Stimulated activated CD8-positive, alpha-beta memory T cell treated with anti-CD3 and anti-CD28 coated beads, Interleukin-7, amount 100 ng/mL, for 1 hour (primary cell): ENCODE measurements at regions not wholly inside any gene's neighbourhood (a gene's known extent, or its start where the extent isn't known, plus 50 kb on each side); places are given as distances from the start of the nearest gene placed in this dataset.

Experiments
- DNase-seq, 2 donors: peaks; one replicate each; pipeline ENCODE4 v3.0.0-alpha.2; 2020; ENCODE audit warnings: low read depth in 2 of 2

GRCh38 chr20:57025666-57026224 is 240.7 kb downstream of the BMP7 start:
- no peak for DNase-seq

GRCh38 chr20:57027777-57028176 is 238.7 kb downstream of the BMP7 start:
- no peak for DNase-seq

DNA sequence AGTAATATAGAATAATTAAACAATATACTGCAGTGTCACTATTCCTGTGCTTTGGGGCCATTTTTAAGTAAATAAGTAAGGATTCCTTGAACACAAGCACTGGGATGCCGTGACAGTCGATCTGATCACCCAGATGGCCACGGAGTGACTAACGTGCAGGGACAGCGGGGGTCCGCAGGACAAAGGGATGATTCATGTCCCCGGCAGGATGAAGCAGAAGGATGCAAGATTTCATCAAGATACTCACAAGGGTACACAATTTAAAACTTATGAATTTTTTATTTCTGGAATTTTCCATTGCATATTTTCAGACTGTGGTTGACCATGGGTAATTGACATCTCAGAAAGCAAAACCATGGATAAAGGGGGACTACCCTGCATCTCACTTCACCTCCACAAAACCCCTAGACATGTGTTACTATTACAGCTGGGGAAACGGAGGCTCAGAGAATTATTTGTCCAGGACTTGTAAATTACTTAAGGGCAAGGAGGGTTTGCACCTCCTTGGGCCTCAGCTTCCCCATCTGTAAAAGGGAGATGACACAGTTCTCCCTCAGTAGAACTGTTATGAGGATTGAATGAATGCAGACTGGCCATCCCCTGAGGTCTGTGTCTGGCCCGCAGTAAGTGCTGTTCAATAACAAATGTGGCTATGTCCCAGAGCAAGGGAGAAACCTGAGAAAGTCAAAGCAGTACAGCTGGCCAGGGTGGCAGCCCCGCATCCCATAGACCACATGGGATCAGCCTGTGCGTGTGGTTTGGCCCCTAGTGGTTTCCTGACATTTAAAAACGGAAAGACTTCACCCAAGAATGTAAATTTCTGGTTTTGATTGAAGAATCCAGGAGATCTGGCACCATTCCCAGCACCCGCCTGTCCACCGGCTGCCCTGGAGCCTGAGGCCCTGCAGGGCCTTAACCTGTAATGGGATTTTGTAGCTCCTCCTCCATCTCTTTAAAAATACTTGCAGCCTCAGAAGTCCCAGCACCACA is 235.5 kb downstream of the BMP7 start:
- no peak for DNase-seq

DNA sequence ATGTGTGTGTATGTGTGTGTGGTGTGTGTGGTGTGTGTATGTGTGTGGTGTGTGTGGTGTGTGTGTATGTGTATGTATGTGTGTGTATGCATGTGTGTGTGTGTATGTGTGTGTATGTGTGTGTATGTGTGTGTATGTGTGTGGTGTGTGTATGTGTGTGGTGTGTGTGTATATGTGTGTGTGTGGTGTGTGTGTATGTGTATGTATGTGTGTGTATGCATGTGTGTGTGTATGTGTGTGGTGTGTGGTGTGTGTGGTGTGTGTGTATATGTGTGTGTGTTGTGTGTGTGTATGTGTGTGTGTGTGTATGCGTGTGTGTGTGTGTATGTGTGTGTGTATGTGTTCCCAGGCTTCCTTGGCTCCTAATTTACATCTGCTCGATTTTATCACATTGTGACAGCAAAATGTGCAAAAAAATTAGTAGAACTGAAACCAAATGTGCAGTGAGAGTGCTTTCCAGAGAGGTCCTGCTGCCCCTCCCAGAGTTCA is 234.5 kb downstream of the BMP7 start:
- DNase-seq: no peak

DNA sequence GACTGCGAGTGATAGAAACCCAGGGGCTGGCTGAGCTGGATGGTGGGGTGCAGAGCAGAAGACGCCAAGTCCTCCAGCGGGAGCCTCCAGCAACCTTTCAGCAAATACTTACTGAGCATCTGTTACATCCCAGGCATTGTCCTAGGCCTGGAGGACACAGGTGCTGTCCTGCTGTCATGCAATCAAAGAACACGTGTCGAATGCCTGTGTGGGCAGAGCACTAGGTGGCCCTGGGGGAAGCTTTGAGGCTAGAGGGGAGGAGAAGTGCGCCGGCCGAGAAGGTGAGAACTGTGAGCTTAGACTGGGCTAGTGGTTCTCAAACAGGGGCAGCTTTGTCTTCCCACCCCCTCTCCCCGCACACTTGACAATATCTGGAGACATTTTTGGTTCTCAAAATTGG is 233.6 kb downstream of the BMP7 start:
- DNase-seq: no peak

DNA sequence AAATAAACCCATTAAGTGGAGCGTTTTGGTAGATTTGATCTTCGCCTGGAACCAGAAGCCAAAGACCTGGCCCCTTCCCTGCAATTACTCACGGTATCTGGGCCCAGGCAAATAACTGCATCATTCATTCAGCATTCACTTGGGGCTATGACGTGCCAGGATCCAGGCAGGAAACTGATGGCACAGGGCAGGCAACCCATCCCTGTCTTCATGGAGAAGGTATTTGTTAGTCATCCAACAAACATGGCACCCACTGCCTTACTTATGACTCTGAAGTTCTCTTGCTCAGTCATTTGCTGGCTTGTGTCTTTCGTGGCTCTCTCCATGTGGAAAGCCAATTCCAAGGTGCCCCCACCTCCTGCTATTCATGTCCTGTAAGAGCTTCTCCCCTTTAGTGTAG is 232.4 kb downstream of the BMP7 start:
- no peak for DNase-seq

- no peak for DNase-seq
Measured at GRCh38 chr20:57037689-57038088, 228.8 kb downstream of the BMP7 start.

GRCh38 chr20:57038608-57039440 is 227.6 kb downstream of the BMP7 start:
- no peak for DNase-seq

DNA sequence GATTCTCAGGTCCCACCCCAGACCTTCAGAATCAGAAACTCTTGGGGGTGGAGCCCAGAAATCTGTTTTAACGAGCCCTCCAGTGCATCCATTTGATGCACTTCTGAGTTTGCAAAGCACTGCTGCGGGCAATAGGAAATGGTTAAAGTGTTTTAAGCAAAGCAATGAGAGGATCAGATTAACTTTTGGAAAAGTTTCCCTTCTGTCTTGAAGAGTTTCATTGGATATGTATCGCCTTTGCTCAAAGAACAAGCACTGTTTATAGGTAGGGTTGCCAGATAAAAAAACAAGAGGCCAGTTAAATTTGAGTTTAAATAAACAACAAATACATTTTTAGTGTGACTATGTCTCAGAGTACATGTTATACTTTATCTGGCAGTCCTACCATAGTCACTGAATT is 226.0 kb downstream of the BMP7 start:
- no peak for DNase-seq

DNA sequence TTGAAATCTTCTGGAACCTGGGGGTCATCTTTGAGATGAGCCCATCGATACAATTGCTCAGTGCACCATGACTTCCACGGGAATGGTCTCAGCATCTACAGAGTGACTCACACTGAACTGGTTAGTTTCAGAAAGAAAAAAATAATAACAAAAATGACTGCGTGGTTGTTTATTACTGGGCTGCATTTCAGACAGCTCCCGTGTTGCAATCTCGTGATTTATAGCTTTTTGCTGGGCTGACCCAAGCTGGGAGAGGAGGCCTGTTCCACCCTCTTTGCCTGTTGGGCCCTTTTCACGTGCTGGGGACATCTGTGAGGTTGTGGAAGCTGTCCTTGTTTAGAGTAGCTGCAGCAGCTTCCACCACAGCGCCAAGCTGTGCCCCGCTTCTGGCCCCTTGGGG is 225.5 kb downstream of the BMP7 start:
- no peak for DNase-seq

DNA sequence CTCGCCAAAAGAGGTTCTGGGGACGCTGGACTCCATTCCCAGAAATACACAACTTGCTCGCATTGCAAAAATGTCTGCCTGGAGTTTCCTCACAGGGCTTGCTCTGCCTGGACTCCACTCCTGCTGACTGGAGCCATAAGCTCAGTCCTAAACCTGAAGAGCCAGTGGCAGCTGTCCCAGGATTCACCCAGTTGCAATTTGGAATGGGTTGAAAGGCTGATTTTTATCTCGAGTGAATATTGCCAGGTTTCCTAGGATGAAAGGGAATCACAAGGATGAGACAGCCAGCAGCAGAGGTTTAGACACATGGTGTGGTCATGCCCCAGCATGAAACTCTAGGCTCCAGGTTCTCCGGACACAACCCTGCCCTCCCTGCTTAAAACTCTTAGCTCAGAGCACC is 223.3 kb downstream of the BMP7 start:
- no peak for DNase-seq

DNA sequence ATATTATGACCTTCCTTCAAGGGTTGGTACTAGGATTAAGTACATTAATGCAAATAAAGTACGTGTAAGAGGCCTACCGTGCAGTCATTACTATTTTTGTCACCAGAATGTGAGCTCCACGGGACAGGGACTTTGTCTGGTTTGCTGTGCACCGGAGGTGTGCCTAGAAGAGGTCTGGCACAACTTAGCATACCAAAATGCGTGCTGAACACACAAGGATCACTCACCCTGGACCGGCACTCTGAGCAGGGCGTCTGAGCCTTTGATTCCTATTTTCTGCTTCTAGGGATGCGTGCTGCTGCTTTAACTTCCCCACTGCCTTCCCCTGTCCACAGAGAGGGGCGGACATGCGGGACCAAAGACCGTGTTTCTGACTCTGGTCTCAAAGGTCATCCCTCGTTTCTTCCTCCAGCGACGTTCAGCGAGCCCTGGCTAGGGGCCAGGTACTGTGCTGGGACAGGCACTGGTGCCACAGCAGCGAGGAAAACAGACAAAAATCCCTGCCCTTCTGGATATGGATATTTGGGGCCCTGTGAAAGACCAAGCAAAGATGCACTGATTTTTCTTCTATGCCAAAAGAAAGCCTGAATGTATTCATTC is 222.7 kb downstream of the BMP7 start:
- no peak for DNase-seq

GRCh38 chr20:57047281-57048026 is 219.0 kb downstream of the BMP7 start:
- DNase-seq: no peak

DNA sequence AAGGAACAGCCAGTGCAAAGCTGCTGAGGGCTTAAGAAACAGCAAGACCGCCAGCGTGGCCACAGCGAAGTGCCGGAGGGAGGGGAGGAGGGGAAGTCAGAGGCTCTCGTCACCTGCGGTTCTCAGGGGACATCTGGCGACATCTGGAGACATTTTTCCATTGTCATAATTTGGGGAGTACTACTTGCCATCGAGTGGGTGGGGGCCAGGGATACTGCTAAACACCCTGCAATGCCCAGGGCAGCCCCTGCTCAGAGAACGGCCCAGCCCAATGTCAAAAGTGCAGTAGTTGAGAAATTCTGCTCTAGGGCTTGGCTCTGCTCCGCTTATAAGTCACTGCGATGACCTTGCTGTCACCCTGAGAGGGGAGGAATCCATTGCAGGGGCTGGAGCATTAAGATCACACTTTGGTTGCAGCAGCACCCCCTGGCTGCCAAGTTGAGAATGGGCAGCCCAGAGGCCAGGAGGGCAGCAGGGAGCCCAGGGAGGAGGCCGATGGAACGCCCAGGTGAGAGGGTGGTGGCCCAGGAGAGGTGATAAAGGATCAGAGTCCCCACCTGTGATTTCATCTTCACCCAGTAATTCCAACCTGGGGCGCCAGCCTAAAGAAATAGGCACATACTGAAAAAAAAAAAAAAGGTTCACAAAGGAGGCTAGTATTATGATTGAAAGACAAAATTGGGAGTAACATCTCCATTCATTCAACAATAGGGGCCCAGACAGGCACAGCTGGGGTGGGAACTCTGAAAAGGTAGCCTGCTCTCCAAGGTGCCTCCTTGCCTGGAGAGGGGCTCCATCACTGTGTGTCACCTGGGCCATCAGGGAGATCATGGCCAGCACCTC is 218.2 kb downstream of the BMP7 start:
- no peak for DNase-seq

- DNase-seq: no peak
Measured at GRCh38 chr20:57049296-57049695, 217.1 kb downstream of the BMP7 start.

GRCh38 chr20:57051096-57051495 is 215.3 kb downstream of the BMP7 start:
- DNase-seq: no peak

GRCh38 chr20:57053067-57053466 is 213.4 kb downstream of the BMP7 start:
- no peak for DNase-seq

DNA sequence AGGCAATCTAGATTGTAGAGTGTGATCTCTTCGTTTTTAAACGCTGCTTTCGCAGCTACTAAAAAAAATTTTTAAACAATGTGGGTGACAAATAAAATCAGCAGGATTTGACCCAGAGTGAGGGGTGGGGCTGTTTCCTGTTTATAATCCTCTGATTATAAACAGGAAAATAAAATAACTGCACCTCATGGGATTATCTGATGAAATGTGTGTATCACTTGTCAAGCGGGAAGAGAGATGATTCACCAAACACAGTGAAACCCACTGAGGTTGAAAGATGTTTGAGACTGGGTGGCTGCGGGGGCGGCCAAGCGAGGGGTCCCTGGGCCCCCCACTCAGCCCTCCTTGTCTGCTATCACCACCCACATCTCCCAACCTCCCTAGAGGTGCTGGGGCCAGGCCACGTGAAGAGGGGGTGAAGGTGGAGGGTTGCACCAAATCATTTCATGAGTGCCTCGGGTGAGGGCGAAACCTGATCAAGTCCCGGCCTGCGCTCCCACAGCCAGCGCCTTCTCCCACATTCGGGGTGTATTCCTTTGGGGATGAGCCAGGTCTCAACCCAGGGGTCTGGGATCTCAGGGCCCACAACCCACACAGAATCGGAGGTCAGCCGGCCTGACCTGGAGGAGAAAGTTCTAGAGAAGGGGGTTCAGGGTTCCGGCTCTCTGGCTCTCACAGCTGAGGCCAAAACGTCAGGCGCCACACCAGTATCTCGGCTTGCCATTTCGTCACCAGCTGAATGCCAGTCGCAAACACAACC is 212.5 kb downstream of the BMP7 start:
- DNase-seq: no peak

GRCh38 chr20:57055345-57055744 is 211.1 kb downstream of the BMP7 start:
- no peak for DNase-seq
